ENCODE measurements at regions not wholly inside any gene's neighbourhood (a gene's known extent, or its start where the extent isn't known, plus 50 kb on each side); places are given as distances from the start of the nearest gene placed in this dataset.

DNA sequence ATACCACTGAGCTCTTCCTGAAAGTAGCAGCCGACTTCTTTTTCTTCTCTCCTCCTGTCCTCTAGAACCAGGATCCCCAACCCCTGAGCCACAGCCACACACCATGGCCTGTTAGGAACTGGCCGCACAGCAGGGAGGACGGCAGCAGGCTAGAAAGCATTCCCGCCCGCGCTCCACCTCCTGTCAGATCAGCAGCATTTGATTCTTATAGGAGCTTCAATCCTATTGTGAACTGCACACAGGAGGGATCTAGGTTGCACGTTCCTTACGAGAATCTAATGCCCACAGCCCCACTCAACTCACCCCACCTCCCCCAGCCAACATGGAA is 179.1 kb upstream of the SH3BP4 start:
- H3K36me3 ChIP-seq (ENCODE audit: low read depth, missing control alignments), result no peaks in the 10 kb centered on the region
- no peaks in the 10 kb centered on the region for H3K9me3 ChIP-seq
- no peak for DNase-seq
- H3K27ac ChIP-seq, result no peak overlapping the region
- intact Hi-C loops (cut with DNase I; ENCODE audit: low total_unique reads), result no loop called here
- 83 to 84% methylated on average over 8 of the region's 8 CpGs for WGBS, 2 donors
- no peaks in the 10 kb centered on the region for H3K27me3 ChIP-seq
- H3K4me1 ChIP-seq, result no peaks in the 10 kb centered on the region
- H3K4me3 ChIP-seq, result no peak overlapping the region
- TF ChIP-seq POLR2A (IDR thresholded peaks at IDR 0.05), result no peak
- TF ChIP-seq, protein P1, sequence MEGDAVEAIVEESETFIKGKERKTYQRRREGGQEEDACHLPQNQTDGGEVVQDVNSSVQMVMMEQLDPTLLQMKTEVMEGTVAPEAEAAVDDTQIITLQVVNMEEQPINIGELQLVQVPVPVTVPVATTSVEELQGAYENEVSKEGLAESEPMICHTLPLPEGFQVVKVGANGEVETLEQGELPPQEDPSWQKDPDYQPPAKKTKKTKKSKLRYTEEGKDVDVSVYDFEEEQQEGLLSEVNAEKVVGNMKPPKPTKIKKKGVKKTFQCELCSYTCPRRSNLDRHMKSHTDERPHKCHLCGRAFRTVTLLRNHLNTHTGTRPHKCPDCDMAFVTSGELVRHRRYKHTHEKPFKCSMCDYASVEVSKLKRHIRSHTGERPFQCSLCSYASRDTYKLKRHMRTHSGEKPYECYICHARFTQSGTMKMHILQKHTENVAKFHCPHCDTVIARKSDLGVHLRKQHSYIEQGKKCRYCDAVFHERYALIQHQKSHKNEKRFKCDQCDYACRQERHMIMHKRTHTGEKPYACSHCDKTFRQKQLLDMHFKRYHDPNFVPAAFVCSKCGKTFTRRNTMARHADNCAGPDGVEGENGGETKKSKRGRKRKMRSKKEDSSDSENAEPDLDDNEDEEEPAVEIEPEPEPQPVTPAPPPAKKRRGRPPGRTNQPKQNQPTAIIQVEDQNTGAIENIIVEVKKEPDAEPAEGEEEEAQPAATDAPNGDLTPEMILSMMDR (IDR thresholded peaks at IDR 0.05), result no peak

- Histone ChIP-seq H3K27ac (no peak overlapping the region), H3K4me3 (no peak overlapping the region), H3K36me3 (ENCODE audit: low read depth, missing control alignments) (no peaks in the 10 kb centered on the region), H3K4me1 (no peaks in the 10 kb centered on the region), H3K9me3 (no peaks in the 10 kb centered on the region), H3K27me3 (no peaks in the 10 kb centered on the region)
- WGBS, 2 donors, result 53 to 54% methylated on average over 11 of the region's 11 CpGs
- intact Hi-C loops (cut with DNase I; ENCODE audit: low total_unique reads), result no loop called here
- TF ChIP-seq POLR2A (IDR thresholded peaks at IDR 0.05), result no peak
- TF ChIP-seq, protein P1 (IDR thresholded peaks at IDR 0.05), result no peak
- DNase-seq, result no peak
Observed at GRCh38 chr2:234771980-234772732, 179.7 kb upstream of the SH3BP4 start.

- WGBS, 2 donors, result 68 to 88% methylated on average over 2 of the region's 2 CpGs
- no peak for TF ChIP-seq POLR2A (IDR thresholded peaks at IDR 0.05)
- TF ChIP-seq, protein P1 (IDR thresholded peaks at IDR 0.05), result no peak
Observed at GRCh38 chr2:234771176-234771575, 180.6 kb upstream of the SH3BP4 start.

GRCh38 chr2:234770715-234771141 is 181.1 kb upstream of the SH3BP4 start:
- H3K4me3 ChIP-seq, result no peak overlapping the region
- H3K4me1 ChIP-seq, result no peaks in the 10 kb centered on the region
- no peaks in the 10 kb centered on the region for H3K27me3 ChIP-seq
- no peak for DNase-seq
- H3K27ac ChIP-seq, result no peak overlapping the region
- H3K36me3 ChIP-seq (ENCODE audit: low read depth, missing control alignments), result no peaks in the 10 kb centered on the region
- no peaks in the 10 kb centered on the region for H3K9me3 ChIP-seq
- intact Hi-C loops (cut with DNase I; ENCODE audit: low total_unique reads), result no loop called here
- TF ChIP-seq, protein P1 (IDR thresholded peaks at IDR 0.05), result no peak
- TF ChIP-seq POLR2A (IDR thresholded peaks at IDR 0.05), result no peak

More at GRCh38 chr2:234771176-234771575, 180.6 kb upstream of the SH3BP4 start:
- no peak overlapping the region for H3K4me3 ChIP-seq
- H3K27me3 ChIP-seq, result no peaks in the 10 kb centered on the region
- H3K9me3 ChIP-seq, result no peaks in the 10 kb centered on the region
- no peaks in the 10 kb centered on the region for H3K36me3 ChIP-seq (ENCODE audit: low read depth, missing control alignments)
- no peaks in the 10 kb centered on the region for H3K4me1 ChIP-seq
- intact Hi-C loops (cut with DNase I; ENCODE audit: low total_unique reads), result no loop called here
- no peak overlapping the region for H3K27ac ChIP-seq
- DNase-seq, result no peak

DNA sequence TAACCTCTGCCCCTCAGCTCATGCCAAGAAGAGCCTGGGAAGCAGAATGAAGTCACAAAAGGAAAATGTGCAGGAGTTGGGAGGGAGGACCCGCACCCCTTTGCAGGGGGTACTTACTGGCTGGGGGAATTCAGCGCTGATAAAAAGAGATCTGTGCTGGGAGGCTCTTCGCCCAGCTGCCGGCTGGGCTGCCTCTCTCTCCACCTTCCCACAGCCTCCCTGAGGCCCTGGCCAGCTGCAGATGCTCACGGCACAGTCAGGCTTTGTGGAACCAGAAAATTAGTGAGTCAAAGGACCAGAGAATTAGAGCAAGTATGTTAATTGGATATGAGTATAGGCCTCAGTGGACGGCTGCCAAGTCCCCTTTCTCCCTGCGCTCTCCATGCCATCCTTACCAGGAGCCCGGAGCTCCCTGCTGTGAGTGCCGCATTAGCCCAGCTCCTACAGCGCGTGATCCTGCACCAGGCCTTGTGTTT is 181.7 kb upstream of the SH3BP4 start:
- Histone ChIP-seq H3K27ac (no peak overlapping the region), H3K4me1 (no peaks in the 10 kb centered on the region), H3K27me3 (no peaks in the 10 kb centered on the region), H3K9me3 (no peaks in the 10 kb centered on the region), H3K4me3 (no peak overlapping the region), H3K36me3 (ENCODE audit: low read depth, missing control alignments) (no peaks in the 10 kb centered on the region)
- DNase-seq, result no peak
- WGBS, 2 donors, result 70 to 72% methylated on average over 9 to 11 of the region's 11 CpGs
- intact Hi-C loops (cut with DNase I; ENCODE audit: low total_unique reads), result no loop called here
- TF ChIP-seq, protein P1 (IDR thresholded peaks at IDR 0.05), result no peak
- TF ChIP-seq POLR2A (IDR thresholded peaks at IDR 0.05), result no peak
